HG03378 (cell line): ENCODE measurements at regions not wholly inside any gene's neighbourhood (a gene's known extent, or its start where the extent isn't known, plus 50 kb on each side); places are given as distances from the start of the nearest gene placed in this dataset.

Experiments
- ATAC-seq: cut with Tn5 transposase; IDR thresholded peaks from one replicate; pipeline ENCODE4 v1.9.1; 2021; ENCODE audit warnings: mild to moderate bottlenecking, moderate library complexity; ENCODE audit not compliant: unreplicated experiment

GRCh38 chr9:129350143-129350935, 172.3 kb upstream of the IER5L start:
- no peak for ATAC-seq

- no peak for ATAC-seq
Measured at GRCh38 chr9:129349665-129349947, 171.5 kb upstream of the IER5L start.

- no peak for ATAC-seq
Measured at GRCh38 chr9:129348890-129349664, 171.0 kb upstream of the IER5L start.

GRCh38 chr9:129347316-129348120, 169.5 kb upstream of the IER5L start:
- ATAC-seq, result no peak

- ATAC-seq, result no peak
Measured at GRCh38 chr9:129346046-129346445, 168.0 kb upstream of the IER5L start.

GRCh38 chr9:129344641-129345495, 166.8 kb upstream of the IER5L start:
- no peak for ATAC-seq

- no peak for ATAC-seq
Measured at GRCh38 chr9:129343424-129344375, 165.6 kb upstream of the IER5L start.

- ATAC-seq, result no peak
Measured at GRCh38 chr9:129342591-129343423, 164.7 kb upstream of the IER5L start.

- no peak for ATAC-seq
Measured at GRCh38 chr9:129341987-129342348, 163.9 kb upstream of the IER5L start.

GRCh38 chr9:129341171-129341986, 163.3 kb upstream of the IER5L start:
- no peak for ATAC-seq

- ATAC-seq, result no peak
Measured at GRCh38 chr9:129340427-129341170, 162.5 kb upstream of the IER5L start.

- ATAC-seq, result no peak
Measured at GRCh38 chr9:129339539-129340157, 161.6 kb upstream of the IER5L start.

GRCh38 chr9:129338724-129339430, 160.8 kb upstream of the IER5L start:
- ATAC-seq, result no peak

GRCh38 chr9:129337336-129338140, 159.5 kb upstream of the IER5L start:
- no peak for ATAC-seq

- ATAC-seq, result no peak
Measured at GRCh38 chr9:129336601-129337331, 158.7 kb upstream of the IER5L start.
